GM19467 (cell line): ENCODE measurements at regions not wholly inside any gene's neighbourhood (a gene's known extent, or its start where the extent isn't known, plus 50 kb on each side); places are given as distances from the start of the nearest gene placed in this dataset.
A peak's percentile ranks its signal among the peaks of the same experiment; 100 is the strongest.

Source experiments
- ATAC-seq: cut with Tn5 transposase; IDR thresholded peaks from one replicate; pipeline ENCODE4 v1.9.1; 2021; ENCODE audit warnings: mild to moderate bottlenecking, moderate library complexity; ENCODE audit not compliant: unreplicated experiment

DNA sequence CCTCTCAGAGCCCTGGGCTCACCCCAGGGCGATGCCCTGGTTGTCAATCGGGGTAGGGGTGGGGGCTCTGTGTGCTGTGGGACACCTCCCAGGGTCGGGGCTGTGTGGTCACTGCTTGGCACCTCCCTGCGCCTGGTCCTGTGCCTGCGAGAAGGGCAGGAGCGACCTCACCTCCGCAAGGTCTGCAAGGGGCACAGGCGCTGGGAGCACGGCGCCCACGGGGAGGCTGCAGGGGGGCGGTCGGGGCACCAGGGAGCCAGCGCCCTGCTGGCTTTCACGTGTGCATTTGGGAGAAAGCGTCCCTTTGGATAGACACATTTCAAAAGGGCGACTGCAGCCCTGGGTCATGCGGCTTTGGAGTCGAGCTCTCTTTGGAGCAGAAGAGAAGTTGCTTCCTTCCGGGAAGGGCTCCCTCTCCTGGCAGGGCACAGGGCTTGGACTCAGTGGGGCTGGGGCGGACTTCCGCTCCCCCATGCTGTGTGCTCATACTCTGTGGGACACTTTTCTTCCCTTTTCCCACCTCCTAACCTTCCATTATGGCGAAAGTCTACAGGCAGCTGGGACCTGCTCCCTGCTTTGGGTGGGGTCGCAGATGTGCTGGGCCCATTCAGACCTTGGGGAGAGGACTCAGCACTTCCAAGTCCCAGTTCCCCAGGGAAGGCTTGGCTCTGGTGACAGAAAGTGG is 52.9 kb upstream of the SLC28A3 start:
- ATAC-seq, result no peak

DNA sequence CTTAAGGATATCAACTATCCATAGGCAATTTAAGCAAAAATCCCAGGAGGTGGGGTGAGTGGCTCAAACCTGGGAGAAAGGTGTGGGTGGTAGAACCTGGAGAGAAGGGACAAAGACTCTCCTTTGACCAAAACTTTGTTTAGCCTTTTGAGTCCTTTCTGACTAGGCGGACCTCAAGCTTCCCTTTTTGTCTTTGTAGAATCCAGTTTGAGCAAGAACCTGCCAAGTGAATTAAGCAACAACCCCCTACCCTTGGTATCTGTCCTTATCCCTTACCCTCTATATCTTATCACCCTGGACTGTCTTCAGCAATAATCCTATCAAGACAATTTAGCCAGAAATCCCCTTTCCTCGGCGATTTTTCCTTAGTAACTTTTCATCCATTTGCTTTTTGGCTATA is 53.5 kb upstream of the SLC28A3 start:
- ATAC-seq, result no peak

DNA sequence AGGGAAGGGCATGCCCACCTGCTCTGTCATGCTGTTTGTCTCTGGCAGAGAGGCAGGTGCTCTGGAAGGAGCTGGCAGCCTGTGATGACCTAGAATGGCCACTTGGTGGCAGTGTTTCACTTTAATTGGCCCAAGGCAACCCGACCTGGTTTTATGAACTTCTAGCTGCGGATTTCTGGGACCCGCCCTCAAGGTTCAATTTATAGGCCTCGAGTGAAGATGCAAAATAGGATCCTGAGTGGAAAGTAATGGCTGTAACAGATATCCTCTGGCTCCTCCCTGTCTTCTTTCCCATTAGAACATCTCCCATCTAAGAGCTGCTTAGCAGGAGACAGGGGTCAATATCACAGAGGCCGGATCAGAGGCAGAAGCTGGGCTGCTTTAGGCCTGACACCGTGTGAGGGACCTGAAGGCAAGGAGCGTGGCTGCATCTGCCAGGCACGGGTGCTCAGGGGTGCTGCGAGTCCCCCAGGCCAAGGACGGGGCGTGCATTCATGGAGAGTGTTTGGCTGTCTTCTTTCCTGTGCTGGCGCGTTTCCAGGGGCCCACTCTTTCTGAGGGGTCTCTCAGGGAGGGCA is 56.7 kb upstream of the SLC28A3 start:
- peak; percentile 60 for ATAC-seq

DNA sequence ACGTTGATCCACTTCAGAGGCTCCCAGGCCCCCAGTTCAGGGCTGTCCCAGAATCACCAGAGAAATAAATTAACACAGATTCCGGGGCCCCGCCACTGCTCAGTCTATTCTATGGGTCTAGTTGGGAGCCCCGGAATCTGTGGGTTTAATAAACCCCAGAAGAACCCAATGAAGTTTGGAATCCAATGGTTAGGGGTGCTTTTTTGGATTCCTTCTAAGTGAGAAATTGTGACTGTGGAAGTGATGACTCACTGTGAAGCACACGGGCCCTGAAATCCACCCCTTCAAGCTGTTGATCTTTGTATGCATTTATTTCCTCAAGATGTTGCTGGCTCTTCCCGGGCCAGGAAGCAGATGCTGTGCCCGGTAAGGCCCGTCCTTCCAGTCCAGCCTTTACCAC is 57.3 kb upstream of the SLC28A3 start:
- ATAC-seq, result no peak

DNA sequence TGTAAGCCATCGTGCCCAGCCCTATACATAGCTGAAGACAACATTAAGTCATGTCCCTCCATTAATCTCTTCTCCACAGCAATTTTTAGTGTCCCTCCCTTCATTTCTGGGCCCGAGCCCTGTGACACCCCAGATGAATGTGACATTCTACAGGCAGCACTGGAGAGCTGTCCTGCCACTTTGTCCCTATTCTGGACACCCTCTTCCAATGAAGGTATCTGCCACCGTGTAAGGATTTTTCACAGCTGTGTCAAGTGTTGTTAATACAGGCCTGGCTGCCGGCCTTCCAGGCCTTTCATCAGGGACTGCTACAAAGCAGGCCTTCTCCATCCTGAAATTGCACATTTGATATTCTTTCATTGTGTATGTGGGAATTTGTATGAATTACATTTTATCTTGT is 62.0 kb upstream of the SLC28A3 start:
- ATAC-seq, result no peak

DNA sequence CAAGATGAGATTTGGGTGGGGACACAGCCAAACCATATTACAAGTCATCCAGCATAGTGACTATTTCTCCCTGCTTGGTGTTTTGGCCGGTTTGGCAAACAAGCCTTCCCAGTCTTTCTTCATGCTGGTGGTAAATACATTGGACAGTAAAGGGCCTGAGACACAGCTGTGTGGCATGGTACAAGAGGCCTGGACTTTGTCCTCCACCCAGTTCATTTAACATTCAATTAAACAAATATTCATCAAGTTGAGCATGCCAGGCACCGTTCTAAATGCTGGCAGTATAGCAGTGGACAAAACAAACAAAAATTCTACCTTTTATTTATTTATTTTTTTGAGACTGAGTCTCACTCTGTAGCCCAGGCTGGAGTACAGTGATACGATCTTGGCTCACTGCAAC is 62.7 kb upstream of the SLC28A3 start:
- no peak for ATAC-seq

DNA sequence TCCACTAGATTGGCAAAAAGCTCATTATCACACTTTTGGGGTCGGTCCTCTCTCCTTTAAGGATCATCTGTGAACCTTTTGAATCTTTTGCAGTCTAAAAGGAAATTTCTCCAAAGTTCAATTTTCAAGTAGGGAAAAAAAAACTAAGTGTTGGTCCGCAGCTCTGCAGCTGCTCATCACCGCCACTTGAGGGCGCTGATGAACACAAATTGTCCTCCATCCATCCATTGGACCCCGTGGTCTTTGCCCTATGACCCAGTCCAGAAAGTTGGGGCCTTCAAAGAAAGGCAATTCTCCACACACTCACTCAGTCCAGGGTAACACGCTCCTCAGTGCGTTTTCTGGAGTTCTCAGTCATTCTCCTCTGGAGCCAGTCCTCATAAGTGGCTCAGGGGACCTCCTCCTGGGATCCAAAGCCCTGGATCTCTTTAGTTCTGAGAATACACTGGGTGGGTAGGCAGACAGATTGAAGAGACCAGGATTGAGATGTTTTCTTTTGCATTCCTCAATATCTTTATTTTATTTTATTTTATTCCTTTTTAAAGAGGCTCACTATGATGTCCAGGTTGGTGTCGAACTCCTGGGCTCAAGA is 63.6 kb upstream of the SLC28A3 start:
- ATAC-seq, result no peak

DNA sequence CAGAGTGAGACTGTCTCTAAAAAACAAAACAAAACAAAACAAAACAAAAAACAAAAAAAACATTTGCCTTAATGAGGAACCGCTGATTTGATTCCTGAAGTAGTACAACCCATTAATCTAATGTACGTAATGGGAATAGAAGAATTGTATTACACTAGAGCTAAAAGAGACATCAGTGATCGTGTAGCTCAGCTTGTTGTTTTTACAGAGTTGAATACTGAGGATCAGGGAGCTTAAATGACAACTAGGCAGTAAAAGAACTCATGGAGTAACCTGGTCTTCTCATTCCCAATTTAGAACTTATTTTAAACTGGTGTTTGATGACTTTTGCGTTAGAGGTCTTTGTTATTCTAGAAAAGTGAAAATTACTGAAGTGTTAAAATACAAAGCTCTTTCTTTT is 65.1 kb upstream of the SLC28A3 start:
- no peak for ATAC-seq

DNA sequence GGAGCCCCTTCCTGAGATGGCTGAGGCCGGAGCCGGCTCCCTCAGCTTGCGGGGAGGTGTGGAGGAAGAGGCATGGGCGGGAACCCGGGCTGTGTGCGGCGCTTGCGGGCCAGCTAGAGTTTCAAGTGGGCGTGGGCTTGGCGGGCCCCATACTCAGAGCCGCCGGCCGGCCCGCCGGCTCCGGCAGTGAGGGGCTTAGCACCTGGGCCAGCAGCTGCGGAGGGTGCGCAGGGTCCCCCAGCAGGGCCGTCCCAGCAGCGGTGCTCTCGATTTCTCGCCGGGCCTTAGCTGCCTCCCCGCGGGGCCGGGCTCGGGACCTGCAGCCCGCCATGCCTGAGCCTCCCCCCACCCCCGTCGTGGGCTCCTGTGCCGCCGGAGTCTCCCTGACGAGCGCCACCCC is 67.9 kb upstream of the SLC28A3 start:
- no peak for ATAC-seq

DNA sequence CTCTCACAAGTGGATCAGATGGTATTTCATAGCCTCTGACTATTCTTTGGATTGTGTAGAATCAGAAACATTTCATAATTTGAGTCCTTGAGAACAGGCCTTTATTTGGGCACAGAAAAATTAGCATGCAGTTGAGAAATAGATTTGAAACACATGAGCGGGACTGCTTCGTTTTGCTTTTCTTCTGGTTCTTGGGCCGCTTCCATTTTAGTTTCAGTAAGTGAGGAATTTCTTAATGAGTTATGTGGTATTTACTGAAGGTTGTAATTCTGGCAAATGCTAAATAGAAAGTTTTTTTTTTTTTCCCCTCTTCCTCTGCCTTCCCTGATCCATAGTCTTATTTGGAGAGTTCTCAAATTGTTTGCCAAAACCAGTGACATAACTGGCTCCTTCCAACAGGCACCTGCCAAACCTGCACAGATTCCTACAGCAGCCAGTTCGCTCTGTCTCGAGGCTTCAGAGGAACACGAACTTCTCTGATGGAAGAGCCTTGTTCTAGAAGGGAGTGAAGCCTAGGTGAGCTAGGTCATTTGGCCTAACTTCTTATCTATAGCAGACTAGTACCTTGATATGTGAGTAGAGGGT is 71.2 kb upstream of the SLC28A3 start:
- ATAC-seq, result no peak

DNA sequence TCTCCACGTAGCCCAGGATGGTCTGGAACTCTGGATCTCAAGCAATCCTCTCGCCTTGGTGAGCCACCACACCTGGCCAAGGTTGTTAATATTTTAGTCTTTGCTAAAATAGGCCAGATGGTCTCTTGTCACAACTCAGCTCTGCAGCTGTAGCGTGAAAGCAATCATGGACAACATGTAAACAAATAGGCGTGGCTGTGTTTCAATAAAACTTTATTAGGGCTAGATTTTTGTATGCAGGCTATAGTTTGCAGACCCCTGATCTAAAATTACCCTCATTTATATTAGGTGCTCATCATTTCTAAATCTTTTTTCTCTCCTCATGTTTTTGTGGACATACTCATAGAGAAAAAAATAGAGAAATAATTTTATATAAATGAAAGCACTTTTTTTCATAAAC is 72.1 kb upstream of the SLC28A3 start:
- no peak for ATAC-seq

DNA sequence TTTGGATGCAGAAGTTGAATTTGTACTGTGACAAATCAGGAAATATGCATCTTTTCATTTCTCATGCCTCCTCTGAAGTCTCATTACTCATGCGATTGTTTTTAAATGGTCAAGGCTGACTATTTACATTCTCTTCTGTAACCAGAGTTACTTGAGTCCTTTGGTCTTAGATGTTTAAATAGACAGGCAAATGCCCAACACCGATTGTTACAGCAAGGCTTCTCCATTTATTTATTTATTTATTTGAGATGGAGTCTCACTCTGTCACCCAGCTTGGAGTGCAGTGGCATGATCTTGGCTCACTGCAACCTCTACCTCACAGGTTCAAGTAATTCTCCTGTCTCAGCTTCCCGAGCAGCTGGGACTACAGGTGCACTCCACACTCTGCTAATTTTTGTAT is 72.7 kb upstream of the SLC28A3 start:
- no peak for ATAC-seq

DNA sequence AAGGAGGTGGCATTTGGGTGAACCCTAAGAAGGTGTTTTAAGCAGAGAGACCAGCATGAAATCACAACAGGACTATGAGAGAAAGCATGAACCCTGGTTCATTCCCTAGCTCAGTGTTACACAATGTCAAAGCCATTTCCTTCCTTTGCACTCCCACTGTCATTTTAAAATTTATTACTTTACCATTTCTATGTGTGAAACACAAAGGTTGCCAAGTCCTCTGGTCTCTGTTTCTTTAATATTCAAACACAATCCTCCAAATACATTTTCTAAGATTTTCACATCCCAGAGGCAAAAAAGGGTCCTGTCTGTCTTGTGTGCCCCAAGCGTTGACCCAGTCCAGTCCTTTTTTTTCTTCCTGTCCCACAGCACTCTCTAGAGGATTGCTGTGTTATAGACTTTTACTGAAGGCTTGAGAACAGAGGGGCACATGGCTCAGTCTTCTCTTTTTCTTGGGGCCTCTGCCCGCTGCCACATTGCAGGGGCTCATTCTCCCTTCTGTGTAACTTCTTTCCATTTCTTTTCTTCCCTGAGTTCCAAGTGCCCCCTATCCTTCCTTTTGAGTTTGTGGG is 78.6 kb upstream of the SLC28A3 start:
- no peak for ATAC-seq

DNA sequence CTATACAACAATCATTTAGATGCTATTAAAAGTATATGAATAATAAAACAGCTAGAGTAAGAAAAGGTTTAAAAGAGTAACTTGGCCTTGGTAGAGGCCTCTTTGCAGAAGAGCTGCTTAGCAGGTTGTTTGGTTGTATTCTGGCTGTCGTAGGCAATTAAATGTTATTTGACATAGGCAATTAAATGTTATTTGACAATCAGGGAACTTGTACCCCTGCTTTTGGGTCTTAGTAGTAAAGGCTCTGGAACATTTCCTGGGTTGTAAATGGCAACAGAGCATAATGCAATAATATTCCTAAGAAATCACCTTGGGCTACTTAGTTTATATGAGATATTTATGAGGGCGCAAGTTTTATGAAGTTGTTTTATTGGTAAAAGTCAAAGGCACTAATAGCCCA is 84.4 kb upstream of the SLC28A3 start:
- ATAC-seq, result no peak

DNA sequence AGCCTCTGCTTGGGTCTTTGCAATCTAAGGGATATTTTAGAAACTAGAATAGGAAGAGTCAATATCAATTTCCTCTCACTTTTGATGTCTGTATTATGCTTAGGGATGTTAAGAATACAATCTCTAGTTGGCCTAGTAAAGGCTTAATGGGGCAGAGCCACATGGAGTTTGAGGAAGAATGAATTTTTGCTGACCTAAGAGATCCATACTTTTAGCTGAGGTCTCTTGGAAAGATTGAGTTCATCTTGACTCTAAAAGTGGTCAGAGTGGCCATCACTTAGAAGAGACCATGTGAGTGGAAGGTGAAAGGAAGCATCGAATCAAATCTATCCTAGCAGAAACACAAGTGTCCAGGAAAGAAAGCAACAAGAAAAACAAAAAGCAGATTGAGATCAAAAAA is 92.2 kb upstream of the SLC28A3 start:
- ATAC-seq, result no peak

DNA sequence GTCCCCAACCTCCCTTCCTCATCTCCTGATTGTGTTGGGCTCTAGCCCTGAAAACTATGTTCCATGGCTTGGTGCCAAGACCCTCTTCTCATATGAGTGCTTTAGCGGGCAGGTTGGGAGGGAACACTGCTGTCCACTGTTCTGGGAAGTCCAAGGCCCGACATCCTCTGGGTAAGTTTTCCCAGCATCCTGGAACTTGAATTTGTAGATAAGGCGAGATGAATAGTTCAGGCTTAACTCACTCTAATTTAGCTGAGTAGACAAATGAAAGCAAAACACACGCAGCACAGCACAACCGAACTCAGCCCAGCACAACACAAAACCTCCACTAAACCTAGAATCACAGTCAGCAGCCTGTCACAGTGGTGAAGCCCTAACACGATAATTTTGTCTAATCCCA is 95.3 kb upstream of the SLC28A3 start:
- no peak for ATAC-seq

DNA sequence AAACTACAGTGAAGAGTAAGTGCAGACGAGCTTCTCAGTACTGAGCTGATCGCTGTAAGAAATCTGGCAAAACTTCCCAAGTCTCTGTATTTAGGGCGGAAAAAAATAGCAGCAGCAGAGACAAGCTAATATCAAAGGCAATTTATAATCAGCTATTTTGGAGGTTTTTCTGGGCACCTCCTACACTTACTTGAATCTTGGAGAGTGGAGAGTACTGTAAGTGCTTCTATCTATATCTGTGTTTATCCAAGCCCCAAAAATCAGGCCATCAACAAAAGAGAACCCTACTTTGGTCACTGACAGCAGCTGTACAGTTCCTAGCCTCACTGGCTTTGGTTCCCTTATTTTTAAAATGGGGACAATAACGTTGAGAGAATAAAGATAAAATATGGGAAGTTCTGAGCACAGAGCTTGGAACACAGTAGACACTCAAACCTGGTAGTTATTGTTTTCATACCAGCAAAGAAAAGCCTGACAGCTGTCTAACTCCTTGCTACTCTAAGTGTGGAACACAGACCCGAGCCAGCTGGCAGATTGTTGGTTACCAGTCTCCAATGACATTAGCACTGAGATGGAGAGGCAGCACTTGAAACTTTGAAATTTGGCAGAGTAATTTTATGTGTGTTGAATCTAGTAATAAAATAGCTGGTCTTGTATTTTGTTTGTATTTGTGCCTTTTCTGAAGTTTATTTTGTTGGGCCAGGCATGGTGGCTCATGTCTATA is 96.0 kb upstream of the SLC28A3 start:
- ATAC-seq, result no peak

DNA sequence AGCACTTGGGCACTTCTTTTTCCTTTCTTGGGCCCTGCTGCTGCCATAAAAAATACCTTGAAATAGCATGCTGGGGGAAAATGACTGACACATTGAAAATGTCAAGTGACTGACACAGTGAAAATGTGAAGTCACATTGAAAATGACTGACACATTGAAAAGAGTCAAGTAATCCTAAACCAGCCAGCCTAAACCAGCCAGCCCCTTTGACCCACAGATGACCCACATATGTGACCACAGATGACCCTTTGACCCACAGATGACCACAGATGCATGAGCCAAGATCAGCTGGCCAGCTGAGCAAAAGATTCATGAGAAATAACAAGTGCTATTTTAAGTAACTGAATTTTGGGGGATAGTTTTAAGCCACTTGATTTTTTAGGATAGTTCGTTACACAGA is 97.8 kb upstream of the SLC28A3 start:
- no peak for ATAC-seq

DNA sequence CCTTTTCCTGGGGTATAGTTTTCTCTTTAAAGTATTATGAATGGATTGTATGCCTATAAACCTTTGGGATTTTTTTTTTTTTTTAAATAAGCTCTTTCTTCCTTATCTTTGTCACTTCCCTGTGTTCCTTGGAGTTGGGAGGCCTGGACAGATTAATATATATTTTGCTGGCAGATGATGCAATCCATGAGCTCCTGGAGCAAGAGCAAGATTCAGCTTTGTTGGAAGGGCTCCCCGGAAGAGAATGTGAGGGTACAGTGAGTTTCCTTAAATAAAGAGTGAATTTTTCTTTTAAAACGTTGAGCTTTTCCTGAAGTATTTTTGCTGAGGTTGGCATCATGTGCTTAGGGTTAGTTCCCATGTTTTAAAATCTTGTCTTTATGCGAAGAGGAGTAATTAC is 98.7 kb upstream of the SLC28A3 start:
- ATAC-seq, result no peak

DNA sequence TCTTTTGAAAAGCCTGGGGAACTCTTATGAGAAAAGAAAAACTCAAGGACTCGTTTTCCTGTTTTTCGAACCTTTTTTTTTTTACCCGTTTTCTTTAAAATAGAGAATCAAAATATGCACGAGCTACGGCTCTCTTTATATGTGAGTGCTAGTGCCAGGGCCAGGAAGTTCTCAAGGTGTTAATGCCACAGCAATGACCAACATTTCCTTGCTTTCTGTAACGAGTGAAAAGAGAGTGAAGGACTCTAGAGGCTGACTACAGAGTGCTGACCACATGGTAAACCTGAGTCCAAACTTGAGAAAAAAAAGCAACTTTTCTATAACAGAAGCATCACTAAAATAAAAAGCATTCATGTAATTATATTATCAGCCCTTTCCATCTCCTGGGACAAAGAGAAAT is 102.2 kb upstream of the SLC28A3 start:
- no peak for ATAC-seq

DNA sequence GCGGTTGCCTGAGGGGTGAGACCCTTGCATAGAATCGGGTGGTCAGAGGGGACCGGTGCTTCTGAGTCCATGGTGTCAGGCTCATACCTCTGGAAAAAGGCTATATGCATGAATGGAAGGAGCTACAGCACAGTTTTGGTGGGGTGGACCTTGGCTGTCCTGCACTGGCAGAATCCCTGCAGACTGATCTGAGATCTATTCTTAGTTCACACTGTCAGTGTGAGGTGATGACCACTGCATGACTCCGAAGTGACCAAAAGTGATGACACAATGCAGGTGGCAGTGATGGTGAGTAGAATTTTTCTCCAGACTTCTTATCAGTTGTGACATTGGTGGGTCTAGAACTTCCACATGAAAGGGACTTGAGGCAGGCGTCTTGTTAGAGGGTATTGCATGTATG is 105.2 kb upstream of the SLC28A3 start:
- no peak for ATAC-seq
